NOMO-1 treated with DMSO at 0.1 percent for 48 hours (cell line): ENCODE measurements at regions not wholly inside any gene's neighbourhood (a gene's known extent, or its start where the extent isn't known, plus 50 kb on each side); places are given as distances from the start of the nearest gene placed in this dataset.

Experiments used
- DNase-seq: peaks from one replicate; lab custom pipeline; 2025; ENCODE audit not compliant: unreplicated experiment; lab: John Stamatoyannopoulos, UW

- no peak for DNase-seq
These were observed 54.3 kb upstream of the TET2 start for GRCh38 chr4:105092356-105092755.

DNA sequence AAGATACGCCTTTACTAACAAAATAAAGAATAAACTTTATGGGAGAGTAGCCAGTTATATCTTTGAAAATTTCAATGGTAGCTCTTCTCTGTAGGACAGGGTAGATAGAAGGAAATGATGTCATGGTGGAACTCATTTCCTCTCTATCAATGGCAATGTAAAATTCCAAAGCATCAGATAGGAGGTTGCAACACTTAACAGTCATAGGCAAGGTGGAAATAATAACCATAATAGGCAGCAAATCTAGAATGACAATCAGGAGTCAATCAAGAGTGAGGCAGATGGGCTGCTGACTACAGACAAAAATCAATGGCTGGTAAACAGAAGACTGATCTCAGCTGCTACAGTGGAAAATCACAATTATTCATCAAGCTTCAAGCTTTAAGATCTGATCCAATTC, 53.9 kb upstream of the TET2 start:
- DNase-seq, result no peak

DNA sequence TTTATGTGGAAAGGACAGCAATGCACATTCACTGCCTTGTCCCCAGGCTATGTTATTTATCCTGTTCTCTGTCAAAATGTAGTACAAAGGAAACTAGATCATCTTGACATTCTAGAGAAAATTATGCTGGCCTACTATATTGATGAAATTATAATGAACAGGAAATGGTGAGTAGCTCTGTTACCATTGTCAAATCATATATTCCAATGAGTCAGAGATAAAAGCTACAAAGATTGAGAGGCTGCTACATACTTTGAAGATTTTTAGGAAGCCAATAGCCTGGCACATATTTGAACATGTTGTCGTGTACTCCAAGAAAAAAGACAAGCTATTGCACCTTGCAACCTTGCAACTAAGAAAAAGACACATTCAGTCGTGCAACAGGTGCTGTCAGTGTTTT, 52.7 kb upstream of the TET2 start:
- DNase-seq, result no peak
